HG02588 (cell line): ENCODE measurements at regions not wholly inside any gene's neighbourhood (a gene's known extent, or its start where the extent isn't known, plus 50 kb on each side); places are given as distances from the start of the nearest gene placed in this dataset.
"Not testable (repeated sequence)": the region's sequence is repeated elsewhere in the genome, so short reads cannot be mapped to it uniquely, and the experiment has no call there.

ENCODE experiments used
- ATAC-seq: cut with Tn5 transposase; IDR thresholded peaks from one replicate; pipeline ENCODE4 v1.9.1; 2021; ENCODE audit warnings: mild to moderate bottlenecking, moderate library complexity; ENCODE audit not compliant: unreplicated experiment

DNA sequence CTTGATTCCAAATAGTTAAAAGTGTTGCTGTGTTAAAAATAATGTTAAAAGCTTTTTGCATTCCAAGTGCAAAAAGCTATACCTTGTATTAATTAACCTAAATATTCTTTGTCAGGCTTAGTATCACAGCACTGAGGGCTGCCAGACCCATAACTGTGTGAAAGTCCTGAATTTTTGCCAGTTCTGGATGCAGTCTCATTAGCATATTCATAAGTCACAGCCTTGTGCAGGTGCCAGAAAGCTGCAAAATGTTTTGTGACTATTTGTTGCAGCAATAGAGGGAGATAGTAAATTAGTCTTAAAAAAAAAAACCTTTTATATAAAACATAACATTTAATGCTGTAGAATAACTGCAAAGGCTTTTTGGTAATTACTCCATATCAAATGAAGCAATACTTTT is 56.6 kb downstream of the SLITRK1 start:
- ATAC-seq = no peak

DNA sequence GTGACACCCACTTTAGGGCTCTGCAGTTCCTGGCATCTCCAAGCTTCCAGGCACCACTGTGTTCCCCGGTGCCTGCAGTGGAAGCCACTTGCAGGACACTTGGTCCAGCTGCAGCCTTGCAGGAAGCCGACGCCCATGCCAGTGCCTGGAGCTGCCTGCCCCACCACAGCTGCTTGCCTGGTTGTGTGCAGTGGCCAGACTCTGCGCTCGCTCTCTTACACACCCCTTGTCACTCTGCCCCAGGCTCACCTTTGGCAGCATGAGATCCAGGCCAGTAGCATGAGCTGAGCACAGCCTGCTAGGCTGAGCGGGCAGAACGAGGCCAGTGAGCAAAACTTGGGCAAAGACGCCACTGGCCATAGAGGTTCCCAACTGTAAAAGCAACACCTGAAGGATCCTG is 57.7 kb downstream of the SLITRK1 start:
- ATAC-seq = no peak

DNA sequence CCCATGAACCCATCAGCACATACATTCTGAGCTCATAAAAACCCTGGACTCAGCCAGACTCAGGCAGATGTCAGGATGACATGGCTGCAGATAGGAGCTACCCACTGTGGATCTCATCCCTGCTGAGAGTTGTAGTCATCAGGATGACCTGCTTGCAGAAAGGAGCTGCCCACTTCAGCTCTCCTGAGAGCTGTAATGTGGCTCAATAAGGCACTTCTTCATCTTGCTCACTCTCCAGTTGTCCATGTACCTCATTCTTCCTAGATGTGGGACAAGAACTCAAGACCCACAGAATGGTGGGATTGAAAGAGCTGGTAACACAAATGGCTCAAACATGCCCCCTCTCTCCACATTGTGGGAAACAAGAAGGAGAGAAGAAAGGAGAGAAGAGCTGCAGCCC is 58.2 kb downstream of the SLITRK1 start:
- ATAC-seq = no peak

DNA sequence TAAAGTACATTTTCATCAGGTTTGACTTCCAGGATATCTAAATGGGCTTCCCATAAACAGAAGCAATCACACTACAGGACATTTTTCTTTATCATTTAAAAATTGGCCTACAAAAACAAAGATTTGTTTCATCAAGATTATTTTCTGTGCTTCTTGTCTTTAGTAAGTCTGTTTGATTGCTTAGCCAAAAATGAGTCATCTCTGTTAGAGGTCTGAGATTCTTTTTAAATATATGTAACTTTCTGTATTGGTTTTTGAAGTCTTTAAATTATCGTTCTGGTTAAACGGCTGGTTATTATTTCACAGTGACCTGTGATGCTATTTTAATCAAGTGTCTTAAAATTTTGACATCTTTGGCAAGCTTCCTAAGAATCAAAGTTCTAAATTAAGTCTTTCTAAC is 62.7 kb downstream of the SLITRK1 start:
- no peak for ATAC-seq

DNA sequence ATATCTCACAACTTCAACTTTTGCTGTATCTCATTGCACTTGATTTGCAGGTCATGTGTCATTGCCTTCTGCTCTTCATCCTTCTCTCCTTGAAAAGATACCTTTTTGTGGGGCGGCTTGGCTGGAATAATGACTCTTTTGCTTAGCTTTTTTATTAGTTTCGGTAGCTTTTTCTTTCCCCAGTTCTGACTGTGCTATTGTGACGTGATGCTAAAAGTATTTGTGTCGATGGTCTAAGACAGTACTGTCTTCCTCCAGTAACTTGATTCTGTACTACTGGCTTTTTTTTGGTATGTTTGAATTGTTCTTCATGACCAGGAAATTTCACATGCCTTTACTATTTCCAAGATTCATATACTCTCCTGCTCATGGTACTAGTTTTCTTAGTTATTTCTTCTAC is 63.1 kb downstream of the SLITRK1 start:
- no peak for ATAC-seq

DNA sequence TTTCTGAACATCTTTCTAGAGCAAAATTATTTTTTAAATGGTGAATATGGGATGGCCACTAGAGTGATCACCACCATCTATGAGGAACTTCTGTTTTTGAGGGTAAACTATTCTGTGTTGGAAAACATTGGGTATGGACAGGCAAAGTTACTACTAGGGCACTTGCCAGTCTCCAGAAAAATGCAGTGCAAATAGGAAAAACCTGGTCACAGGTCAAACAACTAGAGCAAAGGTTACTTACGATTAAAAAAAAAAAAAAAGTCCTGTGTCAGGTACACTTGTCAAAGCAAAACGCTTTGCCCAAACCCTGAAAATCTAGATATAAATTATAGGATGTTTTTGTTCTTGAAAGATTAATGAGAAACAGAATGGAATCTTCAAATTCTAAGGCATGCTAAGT is 66.2 kb downstream of the SLITRK1 start:
- ATAC-seq = no peak

DNA sequence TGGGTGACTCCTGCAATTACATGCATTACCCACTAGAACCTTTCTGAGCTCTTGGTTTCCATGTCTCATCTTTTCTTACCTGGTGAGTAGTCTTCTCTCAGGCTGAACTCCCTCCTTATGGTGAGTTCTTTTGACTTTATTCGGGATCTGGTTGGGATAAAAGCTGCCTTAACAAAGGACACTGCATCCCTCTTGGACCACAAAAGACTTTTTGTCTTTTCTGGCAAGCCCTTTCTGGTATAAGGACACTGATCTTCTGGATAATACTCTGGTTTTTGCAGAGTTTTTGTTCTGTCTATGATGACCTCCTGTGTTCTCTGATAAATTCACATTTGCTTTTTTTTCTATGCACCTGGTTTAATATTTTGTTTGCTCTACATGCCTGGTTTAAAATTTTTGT is 66.7 kb downstream of the SLITRK1 start:
- no peak for ATAC-seq

DNA sequence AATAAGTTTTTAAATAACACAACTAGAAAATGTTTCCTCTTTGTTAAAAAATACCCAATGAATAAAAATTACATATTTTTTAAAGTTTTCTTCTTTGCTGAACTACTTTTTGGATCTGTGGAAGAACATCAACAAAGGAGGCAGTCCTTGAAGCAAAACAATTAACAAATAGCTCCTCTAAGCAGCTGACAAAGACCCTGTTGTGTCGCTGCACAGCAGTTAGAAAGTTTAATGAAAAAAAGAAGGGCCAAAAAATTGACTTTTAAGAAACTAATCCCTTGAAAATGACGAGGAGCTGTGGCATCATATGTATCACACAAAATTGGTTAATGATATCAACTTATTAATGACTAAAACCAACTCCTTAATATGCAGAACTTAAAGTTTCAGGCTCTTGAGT is 72.1 kb downstream of the SLITRK1 start:
- ATAC-seq = no peak

DNA sequence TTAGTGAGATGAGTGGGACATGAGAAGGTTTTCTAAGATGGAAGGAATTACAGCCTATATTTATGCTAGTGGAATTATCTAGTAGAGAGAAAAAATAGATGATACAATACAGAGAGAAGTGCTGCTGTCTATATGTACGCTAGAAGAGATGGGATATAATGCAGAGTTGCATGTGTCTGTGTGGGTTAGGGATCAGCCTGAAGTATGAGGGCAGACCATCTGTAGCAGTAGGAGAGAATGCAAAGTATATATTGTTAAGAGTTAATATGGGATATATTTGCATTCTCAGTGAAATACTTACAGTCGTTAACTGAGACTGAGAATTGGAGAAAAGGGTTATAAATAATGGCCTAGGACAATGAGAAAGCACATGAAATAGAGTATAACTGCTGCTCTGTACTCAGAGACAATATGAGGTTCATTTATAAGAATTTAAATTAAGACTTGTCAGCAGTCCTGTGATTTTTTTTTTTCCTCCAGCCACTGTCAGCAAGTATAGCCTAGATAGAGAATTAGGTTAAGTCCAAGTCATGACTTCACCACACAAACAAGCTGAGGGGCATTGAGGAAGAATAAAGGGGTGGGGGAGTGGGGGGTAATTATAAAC is 77.8 kb downstream of the SLITRK1 start:
- ATAC-seq = no peak

DNA sequence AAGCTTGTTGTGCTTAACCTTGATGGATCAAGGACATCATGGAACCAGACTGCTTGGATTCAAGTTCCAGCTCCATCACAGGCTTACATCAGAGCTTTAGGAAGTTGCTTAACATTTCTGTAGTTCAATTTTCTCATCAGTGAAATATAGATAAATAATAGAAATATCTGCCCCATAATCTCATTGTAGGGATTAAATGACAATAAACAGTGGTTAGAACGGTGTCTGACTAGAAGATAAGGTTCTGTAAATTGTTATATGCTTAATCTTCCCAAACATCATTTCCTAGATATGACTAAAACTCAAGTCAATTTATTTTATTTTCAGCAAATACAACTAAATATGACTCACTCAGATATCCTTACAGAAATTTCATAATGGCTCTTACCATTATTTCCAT is 83.5 kb downstream of the SLITRK1 start:
- no peak for ATAC-seq

DNA sequence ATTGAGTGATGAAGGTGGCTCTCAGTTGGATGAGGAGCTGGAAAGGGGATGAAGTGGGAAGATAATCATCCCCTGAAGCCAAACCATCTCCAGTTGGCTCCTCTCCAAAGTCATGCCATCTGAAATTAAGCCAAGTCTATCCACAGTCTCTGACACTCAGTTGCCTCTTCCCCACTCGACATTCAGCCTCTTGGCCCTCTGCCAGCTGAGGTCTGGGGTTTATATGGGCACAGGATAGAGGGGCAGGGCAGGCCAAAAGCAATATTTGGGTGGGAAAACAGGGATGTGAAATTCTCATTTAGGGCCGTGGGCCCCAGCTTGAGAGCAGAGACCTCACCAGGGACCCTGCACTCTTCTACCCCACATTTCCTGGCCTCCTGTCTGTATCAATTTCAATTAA is 85.9 kb downstream of the SLITRK1 start:
- no peak for ATAC-seq

DNA sequence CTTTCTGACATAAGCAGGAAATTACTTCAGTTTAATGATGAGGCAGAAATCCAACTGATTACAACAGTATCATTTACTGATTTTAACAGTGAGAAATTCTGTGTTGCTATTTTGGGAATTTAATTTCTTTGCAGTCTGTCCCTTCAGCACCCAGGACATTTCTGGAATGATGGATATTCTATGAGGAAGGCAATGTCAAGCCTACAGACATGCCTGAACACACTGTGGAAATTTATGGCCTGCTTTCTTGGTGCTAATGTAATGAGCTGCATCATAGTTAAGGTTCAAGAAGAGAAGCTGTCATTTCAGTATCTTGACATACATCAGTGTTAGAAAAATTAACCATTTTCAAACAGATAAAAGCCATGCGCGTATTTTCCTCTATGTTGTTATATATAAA is 87.7 kb downstream of the SLITRK1 start:
- ATAC-seq = no peak

DNA sequence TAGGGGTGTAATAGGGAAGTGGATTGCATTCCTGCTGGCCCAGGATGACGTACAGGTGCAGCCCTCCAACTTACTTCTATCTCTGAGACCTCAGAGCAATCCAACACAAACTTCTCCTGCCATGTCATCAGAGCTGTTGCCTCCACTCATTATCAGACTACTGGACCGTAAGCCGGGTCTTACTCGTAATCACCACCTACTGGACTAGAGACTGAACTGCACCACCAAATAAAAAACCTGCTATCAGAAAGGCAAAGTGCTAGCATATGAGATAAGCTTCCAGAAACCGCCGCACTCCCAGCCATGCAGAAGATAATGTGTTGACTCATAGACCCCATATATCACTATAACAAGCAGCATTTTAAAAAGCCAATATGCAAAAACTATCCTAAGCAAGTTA is 102.0 kb downstream of the SLITRK1 start:
- no peak for ATAC-seq

DNA sequence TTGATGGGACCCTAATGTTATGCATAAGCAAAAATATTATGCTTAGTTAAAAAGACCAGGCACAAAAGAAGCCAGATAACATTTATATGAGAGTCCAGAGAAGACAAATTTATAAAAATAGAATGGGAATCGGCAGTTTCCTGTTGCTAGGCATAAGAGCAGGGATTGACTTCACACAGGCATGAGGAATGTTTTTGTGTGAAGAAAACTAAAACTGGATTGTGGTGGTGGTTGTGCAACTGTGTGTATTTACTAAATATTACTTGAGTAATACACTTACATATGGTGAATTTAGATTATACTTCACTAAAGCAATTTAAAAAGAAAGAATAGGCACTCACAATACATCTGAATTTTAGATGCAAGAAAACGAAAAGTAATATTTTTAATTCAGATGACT is 108.3 kb downstream of the SLITRK1 start:
- ATAC-seq = no peak

DNA sequence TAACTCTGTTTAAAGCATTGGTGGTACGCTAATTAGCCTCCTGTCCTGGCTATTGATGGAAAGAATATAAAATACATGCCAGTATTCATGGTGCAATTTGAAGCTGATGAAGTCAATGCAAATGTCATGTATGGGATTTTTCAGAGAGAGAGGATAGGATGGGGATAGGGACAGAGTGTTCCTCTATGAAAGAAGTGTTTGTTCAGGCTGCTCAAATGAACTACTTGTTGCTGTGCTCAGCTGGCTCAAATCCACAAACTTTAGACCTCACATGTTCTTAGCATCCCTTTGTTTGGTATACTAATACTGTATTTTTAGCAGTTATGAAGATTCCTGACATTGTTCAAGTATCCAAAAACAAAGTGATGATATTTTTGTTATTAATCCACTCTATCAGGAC is 116.5 kb downstream of the SLITRK1 start:
- no peak for ATAC-seq

DNA sequence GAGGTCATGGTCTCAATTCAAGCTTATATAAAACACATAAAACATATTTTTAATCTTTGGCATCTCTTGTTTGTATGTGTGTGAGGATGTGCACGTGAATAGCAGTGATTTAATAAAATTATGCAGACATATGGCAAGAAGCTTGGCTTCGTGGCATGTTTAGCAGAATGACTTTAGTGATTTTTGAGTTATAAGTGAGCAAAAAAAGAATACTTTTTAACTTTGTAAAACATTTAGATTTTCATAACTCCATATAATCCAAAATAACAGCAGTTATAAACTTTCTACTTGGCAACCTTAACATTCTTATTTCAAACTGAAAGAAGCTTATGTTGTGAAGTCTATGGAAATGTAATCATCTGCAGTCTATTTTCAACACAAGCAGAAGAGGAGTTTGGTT is 120.6 kb downstream of the SLITRK1 start:
- ATAC-seq = no peak

DNA sequence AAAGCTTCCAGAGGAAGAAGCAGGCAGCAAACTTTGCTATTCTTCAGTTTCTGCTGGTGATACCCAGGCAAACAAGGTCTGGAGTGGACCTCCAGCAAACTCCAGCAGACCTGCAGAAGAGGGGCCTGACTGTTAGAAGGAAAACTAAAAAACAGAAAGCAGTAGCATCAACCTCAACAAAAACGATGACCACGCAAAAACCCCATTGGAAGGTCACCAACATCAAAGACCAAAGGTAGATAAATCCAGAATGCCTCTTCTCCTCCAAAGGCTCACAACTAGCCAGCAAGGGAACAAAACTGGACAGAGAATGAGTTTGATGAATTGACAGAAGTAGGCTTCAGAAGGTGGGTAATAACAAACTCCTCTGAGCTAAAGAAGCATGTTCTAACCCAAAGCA is 127.1 kb downstream of the SLITRK1 start:
- ATAC-seq = not testable (repeated sequence)

DNA sequence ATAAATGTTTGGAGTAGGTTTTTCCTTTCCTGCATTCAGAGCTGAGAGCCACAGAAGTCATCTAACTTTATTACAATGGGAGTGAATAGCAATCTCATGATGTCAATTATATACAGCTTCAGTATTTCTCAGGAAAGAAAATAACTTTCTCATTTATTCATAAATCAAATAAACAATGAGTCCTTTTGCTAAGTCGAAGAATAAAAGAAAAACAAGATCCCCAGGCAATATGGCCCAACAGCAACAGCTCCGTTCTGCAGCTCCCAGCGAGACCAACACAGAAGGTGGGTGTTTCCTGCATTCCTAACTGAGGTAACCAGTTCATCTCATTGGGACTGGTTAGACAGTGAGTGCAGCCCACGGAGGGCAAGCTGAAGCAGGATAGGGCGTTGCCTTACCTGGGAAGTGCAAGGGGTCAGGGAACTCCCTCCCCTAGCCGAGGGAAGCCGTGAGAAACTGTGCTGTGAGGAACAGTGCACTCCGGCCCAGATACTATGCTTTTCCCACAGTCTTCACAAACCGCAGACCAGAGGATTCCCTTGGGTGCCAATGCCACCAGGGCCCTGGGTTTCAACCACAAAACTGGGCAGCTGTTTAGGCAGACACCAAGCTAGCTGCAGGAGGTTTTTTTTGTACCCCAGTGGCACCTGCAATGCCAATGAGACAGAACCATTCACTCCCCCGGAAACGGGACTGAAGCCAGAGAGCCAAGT is 128.2 kb downstream of the SLITRK1 start:
- ATAC-seq = no peak

DNA sequence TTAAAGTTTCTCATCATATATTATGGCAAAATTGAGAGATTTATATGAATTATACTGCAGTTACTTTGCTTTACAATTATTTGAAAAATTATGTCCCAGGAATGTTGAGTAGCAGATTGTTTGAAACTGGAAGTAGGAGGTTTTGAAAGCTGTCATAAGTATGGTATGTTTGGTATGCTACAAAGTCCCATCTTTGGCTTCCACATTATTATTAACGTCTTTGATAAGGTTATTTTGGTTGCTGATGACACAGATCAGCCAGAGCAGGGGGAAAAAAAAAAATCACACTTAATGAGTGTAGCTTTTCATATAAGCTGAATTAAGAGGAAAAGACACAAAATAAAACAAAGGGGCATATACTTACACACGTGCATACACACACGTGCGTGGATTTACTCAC is 130.1 kb downstream of the SLITRK1 start:
- no peak for ATAC-seq

DNA sequence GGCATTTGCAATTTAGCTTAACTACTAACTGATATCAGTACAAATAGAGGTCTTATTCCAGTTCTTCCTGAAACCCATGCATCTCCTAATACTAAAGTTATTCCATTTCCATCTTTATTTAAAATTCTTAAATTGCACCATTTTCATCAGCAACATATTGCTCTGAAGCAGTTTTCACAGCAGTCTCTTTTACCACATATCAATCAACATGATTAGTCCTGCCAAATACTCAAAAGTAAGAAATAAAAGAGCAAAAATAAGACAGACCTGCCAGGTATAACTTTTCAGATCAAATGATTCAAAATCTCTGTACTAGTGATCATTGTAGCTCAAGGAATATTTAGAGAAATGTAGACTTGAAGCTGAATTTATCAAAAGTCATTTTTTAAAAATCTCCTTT is 141.7 kb downstream of the SLITRK1 start:
- no peak for ATAC-seq

DNA sequence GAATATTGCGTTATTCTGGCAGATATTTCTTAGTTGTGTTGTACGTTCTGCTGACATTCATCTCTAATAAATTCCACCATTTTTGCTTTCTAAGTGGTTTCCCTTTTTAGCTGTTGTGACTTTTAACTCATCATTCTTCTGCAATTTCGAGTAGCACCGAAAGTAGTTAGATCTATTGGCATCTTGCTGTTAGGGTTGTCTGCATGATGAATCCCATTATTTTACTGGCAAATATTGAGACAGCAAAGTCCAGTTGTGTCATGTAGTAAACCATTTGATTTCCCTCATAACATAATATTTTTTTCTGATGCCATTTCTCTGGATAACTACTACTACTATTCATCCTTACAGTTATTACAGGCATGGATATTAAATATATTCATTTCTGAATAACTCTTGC is 143.9 kb downstream of the SLITRK1 start:
- no peak for ATAC-seq

DNA sequence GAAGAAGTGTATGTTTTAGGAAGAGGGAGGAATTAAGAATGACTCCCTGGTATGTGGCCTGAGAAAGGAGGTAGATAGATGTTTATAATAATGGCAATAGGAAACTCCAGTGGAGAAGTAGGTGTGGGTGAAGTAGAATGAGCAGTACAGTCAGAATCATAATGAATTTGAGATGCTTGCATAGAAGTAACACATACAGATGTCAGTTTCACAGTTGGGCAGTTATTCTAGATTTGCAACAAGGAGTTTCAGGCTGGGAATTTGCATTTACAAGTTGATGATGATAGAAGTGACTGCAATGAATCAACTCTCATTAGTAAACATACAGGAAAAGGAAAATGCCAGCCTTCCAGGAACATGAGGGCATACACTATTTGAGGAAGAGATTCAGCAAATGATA is 149.0 kb downstream of the SLITRK1 start:
- no peak for ATAC-seq

DNA sequence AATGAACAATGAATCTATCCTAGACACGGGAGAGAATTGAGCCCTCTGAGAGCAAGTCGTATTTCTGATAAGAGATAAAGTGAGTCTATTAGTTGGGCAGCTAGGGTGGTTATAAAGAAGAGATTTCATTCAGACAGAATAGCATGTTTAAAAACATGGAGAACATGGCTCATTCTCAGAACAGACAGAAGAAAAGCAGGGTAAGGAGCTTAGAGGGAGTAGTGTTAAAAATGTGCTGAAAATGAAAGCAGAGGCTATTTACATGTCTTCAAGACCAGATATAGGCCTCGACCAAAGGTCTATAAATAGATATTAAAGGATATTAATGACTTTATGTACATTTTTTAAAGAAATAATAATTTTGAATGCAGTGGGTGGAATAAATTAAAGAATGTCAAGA is 149.5 kb downstream of the SLITRK1 start:
- no peak for ATAC-seq
